AG04449 (cell line): ENCODE measurements at regions not wholly inside any gene's neighbourhood (a gene's known extent, or its start where the extent isn't known, plus 50 kb on each side); places are given as distances from the start of the nearest gene placed in this dataset.

Experiments used
- CTCF ChIA-PET: fragments of 350-600 bp; formaldehyde crosslinking; extraction: SDS; loops from one replicate; lab custom pipeline; 2021; ENCODE audit warnings: antibody characterized with exemption; lab: Yijun Ruan, JAX
- POLR2A ChIA-PET: fragments of 400-600, 350-600 bp; formaldehyde crosslinking; extraction: SDS; loops from one replicate; lab custom pipeline; 2020; ENCODE audit warnings: antibody characterized with exemption, inconsistent platforms; lab: Yijun Ruan, JAX
- DNase-seq: peaks from one replicate; pipeline ENCODE4 v3.0.0-alpha.2; 2010; ENCODE audit warnings: low read depth, low spot score
- H3K4me3 ChIP-seq: 2 replicates; pipeline ENCODE4 v1.5.1; 2011; ENCODE audit warnings: low read depth, mild to moderate bottlenecking, control low read depth, low read length
- TF ChIP-seq, protein P1 (sequence below): IDR thresholded peaks from one replicate; pipeline ENCODE4 v1.5.1; 2011; ENCODE audit warnings: mild to moderate bottlenecking, moderate library complexity, low read length, control low read depth, inconsistent platforms; ENCODE audit not compliant: insufficient read depth; ENCODE audit errors: missing control alignments

DNA sequence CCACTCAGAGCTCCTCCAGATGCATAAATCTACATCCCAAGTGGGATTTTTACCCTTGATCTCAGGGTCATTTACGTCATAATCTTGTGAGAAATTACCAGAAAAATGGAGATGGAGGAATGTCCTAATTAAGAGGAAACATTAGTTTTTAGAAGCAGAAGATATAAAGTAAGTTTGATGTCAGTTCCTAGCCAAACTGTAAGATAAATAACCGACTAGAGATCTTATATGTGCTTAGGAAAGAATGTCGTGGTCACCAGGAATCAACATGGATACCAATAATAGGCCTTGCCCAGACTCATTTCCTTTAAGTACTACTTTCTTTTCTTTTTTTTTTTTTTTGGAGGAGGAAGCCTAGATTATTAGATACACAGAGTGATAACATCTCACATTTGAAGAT, 186.9 kb downstream of the UTRN start:
- DNase-seq, result peak; percentile 68
- POLR2A ChIA-PET, result no interaction called here
- no peak overlapping the region for H3K4me3 ChIP-seq
- CTCF ChIA-PET, result interaction anchor here (2.3 kb wide), 1 partner anchor 10 kb away, joined by 11 read pairs; no protein-coding TSS in a partner anchor
- TF ChIP-seq, protein P1, sequence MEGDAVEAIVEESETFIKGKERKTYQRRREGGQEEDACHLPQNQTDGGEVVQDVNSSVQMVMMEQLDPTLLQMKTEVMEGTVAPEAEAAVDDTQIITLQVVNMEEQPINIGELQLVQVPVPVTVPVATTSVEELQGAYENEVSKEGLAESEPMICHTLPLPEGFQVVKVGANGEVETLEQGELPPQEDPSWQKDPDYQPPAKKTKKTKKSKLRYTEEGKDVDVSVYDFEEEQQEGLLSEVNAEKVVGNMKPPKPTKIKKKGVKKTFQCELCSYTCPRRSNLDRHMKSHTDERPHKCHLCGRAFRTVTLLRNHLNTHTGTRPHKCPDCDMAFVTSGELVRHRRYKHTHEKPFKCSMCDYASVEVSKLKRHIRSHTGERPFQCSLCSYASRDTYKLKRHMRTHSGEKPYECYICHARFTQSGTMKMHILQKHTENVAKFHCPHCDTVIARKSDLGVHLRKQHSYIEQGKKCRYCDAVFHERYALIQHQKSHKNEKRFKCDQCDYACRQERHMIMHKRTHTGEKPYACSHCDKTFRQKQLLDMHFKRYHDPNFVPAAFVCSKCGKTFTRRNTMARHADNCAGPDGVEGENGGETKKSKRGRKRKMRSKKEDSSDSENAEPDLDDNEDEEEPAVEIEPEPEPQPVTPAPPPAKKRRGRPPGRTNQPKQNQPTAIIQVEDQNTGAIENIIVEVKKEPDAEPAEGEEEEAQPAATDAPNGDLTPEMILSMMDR, result no peak

DNA sequence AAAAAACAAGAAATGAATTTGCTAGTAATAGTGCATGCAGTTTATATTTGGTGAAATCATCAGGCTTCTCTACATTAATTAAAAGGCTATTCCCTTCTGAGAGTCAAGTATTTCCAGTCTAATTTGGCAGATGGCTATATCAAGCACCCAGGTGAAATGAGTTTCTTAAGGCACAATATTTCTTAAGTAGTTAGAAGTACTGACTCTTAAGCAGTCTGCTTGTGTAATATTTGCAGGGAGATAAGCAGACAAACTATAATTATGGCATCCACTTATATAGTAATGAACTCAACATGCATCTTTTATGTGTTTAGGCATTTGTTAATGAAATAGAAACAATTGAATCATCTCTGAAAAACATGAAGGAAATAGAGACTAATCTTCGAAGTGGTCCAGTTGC, 189.2 kb downstream of the UTRN start:
- DNase-seq, result no peak
- ChIA-PET POLR2A (no interaction called here), CTCF (interaction anchor here (0.8 to 1.3 kb wide), 2 partner anchors 10 to 255 kb away, joined by 3 to 5 read pairs; no protein-coding TSS in a partner anchor)

DNA sequence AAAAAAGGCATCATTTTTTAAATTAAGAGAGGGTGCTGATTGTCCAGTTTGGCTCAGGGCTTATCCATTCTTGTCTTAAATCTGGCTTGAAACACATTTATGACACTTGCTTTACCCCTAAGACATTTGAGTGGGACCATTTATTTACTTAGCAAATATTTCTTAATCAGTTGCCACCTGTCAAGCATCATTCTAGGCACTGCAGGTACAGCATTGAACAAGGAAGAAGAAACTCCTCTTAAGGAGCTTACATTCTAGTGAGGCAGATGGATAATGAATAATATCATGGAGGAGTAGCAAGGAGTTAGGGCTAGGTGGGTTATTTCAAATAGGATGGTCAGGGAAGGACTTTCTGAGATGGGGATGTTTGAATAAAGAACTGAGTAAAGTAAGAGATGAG, 189.8 kb downstream of the UTRN start:
- TF ChIP-seq, protein P1, result no peak
- ChIA-PET POLR2A (no interaction called here), CTCF (interaction anchor here (0.8 kb wide), 1 partner anchor 9 kb away, joined by 5 read pairs; no protein-coding TSS in a partner anchor)
- no peak for DNase-seq
- no peak overlapping the region for H3K4me3 ChIP-seq

More for the DNA sequence above, 189.2 kb downstream of the UTRN start:
- TF ChIP-seq, protein P1, result no peak
- no peak overlapping the region for H3K4me3 ChIP-seq

DNA sequence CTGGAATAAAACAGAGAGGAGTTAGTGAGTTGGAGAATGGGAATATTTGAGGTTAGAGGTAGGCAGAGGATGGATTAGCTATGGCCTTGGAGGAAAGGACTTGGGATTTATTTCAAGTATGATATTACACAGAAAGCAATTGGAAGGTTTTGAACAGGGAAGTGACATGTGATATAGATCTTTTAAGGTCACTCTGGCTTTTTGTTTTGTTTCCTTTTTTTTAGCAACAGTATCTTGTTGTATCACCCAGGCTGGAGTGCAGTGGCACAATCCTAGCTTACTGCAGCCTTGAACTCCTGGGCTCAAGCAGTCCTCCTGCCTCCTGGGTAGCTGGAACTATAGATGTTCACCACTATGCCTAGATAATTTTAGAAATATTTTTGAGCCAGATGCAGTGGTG, 190.3 kb downstream of the UTRN start:
- ChIA-PET CTCF (interaction anchor here (0.8 kb wide), 1 partner anchor 9 kb away, joined by 5 read pairs; no protein-coding TSS in a partner anchor), POLR2A (no interaction called here)
- TF ChIP-seq, protein P1, result no peak
- no peak overlapping the region for H3K4me3 ChIP-seq
- DNase-seq, result no peak

DNA sequence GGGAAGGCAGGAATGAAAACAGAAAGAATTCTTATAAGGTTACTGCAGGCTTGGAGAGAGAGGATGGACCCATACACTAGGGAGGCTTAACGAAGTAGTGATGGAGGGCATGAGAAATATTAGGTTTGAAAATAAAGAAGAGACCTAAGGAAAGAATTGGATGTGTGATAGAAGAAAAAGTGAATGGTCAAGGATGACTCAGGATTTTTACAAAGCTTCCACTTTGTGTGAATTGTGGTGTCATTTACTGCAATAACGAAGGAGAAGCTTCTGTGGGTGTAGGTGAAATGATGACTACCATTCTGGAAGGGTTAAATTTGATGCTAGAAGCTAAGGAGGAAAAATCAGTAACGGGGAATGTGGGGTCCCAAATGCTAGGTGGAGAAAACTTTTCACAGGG, 191.2 kb downstream of the UTRN start:
- ChIA-PET CTCF (interaction anchor here (1.0 to 3.6 kb wide), 2 partner anchors 10 to 14 kb away, joined by 4 to 13 read pairs; no protein-coding TSS in a partner anchor), POLR2A (no interaction called here)
- no peak for DNase-seq
- H3K4me3 ChIP-seq, result no peak overlapping the region
- TF ChIP-seq, protein P1, result no peak

DNA sequence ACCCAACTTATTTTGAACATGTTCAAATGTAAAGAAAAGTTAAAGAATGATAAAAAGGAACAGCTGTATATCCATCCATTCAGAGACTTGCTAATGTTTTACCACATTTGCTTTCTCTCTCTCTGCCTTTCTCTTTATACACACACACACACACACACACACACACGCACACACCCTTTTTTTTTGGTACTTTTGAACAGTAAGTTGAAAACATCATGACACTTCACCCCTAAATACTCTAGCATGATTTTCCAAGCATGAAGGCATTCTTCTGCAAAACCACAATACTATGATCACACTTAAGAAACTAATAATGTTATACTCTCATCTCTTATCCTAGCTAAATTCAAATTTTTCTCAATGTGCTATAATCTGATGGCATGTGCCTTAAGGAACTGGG, 192.3 kb downstream of the UTRN start:
- H3K4me3 ChIP-seq, result no peak overlapping the region
- peak; percentile 51 for DNase-seq
- TF ChIP-seq, protein P1, result no peak
- ChIA-PET CTCF (interaction anchor here (0.8 to 3.6 kb wide), 3 partner anchors 9 to 372 kb away, joined by 3 to 13 read pairs (median 8); no protein-coding TSS in a partner anchor), POLR2A (no interaction called here)
